HG03025 (cell line): ENCODE measurements at regions not wholly inside any gene's neighbourhood (a gene's known extent, or its start where the extent isn't known, plus 50 kb on each side); places are given as distances from the start of the nearest gene placed in this dataset.
A peak's percentile ranks its signal among the peaks of the same experiment; 100 is the strongest.

ENCODE experiments used
- ATAC-seq: cut with Tn5 transposase; IDR thresholded peaks from one replicate; pipeline ENCODE4 v1.9.1; 2021; ENCODE audit warnings: mild to moderate bottlenecking, moderate library complexity; ENCODE audit not compliant: unreplicated experiment, low FRiP score

DNA sequence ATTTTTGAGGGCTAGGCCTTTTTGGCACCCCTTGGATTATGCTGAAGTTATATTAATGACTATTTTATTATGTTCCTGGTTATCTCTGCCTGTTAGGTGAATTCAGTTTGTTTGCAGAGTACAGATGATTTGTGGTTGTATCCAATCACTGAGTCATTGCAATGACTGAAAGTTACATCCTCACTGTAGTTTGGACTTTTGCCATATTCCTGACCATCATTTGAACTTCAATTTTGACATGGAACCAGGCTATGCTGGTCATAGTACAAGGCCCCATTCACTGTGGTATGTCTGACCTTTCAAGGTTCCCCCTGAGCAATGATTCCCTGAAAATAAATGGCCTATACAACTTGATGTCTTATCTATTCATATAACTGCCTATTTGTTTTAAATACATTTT is 621.0 kb downstream of the CCER1 start:
- ATAC-seq, result no peak

DNA sequence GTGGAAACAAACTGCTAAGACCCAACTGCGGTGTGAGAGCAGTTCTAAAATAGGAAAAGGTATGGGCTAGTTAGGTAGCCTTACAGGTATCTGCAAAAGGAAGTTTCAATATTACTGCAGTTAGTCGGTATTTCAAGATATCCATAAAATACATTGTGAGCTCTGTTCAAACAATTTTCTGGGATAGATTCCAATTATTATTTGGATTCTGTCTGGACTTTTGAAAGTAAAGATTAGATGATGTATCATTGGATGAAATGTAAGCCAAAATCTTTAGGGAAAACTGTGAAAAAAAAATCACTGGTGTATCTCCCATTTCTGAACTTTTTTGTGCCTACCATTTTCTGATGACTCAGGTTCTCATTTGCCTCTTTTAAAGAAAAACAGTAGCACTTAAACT is 621.6 kb downstream of the CCER1 start:
- ATAC-seq, result no peak

DNA sequence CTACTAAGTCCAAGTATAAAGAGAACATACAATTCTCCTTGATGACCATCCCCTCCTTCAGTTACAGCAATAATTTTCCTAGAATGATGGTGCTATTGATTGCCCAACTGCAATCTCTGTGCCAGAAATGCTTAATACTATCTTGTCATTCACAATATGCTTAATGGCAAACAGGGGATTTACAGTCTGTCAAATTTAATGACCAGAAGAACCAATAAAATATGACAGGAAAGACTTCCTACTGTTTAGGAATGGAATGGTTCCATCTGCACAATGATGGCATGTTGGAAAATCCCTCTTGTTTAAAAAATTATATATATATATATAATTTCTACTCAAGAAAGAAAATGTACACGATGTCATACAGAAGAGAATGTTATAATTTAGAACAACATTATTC is 623.2 kb downstream of the CCER1 start:
- no peak for ATAC-seq

DNA sequence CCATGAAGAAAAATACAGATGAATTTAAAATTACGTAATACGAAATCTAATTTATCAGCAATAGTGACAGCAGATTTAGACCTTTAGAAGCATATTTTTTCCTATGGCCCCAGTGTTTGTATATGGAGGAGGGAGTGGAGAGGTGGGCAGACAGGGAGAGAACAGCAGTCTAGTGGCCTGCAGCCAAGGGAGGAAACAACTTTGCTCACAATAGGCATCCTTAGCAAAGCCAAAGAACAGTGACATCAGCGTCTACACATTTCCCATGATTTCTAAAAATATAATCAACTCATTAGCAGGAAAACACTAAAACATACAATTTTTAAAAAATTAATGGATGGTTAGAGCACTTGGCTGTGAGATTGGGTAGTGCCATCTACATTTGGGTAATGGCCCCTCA is 622.6 kb upstream of the ATP2B1 start:
- no peak for ATAC-seq

DNA sequence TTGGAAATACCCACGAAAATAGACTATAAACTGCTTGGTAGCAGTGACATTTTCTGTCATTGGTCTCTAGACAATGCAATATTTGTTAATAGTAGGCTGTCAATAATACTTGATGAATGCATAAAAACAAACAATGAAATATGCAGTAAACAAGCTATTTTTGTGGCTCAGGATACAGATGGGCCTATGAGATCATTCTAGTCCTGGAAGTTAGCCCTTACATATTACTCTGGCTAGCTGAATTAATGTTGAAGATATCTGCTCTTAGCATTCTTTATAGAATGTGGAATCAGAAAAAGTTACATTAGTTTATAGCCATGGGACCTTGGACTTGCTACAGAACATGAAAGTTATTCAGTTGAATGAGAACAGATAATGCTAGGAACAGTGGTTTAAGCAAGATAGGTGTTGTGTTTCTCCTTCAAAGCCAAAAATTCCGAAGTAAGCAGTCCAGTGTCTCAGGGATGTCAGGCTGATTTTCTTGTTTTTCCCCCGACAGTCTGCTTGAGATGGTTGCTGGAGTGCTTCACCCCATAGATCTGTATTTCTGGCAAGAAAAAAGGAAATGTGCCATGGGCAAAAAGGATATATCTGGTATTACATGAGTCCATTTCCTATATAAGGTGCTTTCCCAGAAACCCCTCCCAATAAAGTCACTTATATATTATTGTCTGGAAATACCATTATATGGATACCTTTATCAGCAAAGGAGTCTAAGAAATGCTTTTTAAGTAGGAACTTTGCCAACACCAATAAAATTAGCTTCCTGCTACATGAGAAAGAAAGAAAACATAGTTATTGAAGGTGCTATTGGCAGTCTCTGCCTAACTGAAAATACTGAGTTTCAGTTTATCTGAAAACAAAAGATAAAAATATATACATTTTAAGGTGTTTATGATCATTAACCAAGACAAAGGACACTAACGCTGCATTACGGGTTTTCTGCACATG is 619.4 kb upstream of the ATP2B1 start:
- ATAC-seq, result no peak

- no peak for ATAC-seq
These were observed 614.6 kb upstream of the ATP2B1 start for GRCh38 chr12:90323217-90323616.

GRCh38 chr12:90322006-90322405 is 613.4 kb upstream of the ATP2B1 start:
- no peak for ATAC-seq

DNA sequence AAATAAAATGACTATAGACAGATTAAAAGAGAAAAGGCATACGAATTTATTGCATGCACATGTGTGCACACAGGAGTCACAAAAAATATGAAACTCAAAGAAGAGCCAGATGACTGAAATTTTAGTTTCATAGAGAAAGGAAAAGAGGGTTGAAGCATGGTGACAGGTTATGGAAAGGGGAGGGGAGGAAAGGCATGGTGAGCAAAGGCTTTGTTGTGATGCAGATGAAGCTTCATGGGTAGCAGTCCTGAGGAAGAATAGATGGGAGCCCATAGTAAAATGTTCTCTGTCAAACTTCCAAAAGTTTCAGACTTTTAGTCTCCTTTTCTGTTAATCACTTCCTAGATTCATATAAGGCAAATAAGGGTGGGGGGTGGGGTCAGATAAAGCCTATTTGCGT is 612.7 kb upstream of the ATP2B1 start:
- ATAC-seq, result no peak

GRCh38 chr12:90311561-90311960 is 602.9 kb upstream of the ATP2B1 start:
- no peak for ATAC-seq

- no peak for ATAC-seq
These were observed 596.7 kb upstream of the ATP2B1 start for GRCh38 chr12:90305379-90305778.

DNA sequence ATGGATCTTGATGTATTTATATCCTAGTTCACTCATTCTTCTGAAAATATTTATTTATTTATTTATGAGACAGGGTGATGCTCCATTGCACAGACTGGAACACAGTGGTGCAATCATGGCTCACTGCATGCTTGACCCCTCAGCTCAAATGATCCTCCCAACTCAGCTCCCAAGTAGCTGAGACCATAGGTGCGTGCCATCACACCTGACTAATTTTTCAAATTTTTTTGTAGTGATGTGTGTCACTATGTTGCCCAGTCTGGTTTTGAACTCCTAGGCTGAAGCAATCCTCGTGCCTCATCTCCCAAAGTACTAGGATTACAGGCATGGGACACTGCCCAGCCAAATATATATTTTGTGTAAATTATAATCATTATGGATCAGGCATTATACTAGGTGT is 595.6 kb upstream of the ATP2B1 start:
- ATAC-seq, result no peak

DNA sequence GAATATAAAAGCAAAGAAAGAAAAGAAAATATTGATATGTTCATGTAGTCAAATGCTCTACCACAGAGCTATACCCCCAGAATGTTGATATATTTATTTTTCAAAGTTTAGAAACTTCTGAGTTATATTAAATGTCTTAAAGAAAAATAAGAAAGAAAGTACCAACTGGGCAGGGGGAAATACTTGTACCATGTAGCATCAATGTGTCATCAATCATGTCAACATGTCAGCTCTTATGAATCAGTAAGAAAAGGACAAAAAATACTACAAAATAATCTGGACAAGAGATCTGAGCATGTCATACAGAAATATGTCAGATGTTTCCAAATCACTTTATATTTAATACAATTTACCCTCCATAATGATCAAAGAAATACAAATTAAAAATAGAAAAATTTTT is 595.1 kb upstream of the ATP2B1 start:
- no peak for ATAC-seq

GRCh38 chr12:90301561-90302133 is 593.0 kb upstream of the ATP2B1 start:
- ATAC-seq, result no peak

GRCh38 chr12:90301095-90301494 is 592.5 kb upstream of the ATP2B1 start:
- no peak for ATAC-seq

DNA sequence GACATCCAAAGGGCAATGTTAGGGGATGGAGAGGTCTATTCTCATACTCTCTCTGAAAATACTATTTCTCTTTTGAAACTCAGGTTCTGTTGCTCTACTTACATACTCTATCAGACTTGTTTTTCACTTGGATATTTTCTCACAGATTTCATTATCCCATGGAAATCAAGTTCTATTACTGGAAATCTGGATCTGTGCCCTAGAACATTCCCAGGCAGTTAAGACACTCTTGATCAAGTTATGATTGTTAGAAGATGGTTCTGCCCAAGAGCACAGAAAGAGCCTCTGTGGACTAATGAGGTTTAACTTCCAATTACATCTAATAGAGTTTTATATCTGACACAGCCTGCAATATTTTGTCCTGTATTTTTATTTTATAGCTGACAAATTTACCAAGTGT is 591.0 kb upstream of the ATP2B1 start:
- peak; percentile 2 for ATAC-seq

DNA sequence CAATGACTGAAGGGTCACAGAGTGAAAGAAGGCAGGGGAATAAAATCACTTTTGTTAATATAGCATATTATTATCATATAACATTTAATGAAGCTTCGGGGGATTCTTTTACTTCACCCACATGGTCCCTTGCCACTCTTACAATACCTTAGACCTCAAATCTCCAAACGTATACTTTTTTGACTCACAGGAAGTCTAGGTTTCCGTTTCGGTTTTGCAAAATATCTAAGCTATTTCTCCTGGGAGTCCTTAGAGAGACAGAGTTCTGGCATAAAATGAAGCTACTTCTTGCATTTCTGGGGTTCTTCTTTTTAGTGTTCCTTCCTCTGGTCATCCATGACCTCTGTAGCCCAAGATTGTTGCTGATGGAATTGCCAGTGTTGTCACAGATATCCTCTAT is 590.5 kb upstream of the ATP2B1 start:
- peak; percentile 76 for ATAC-seq

DNA sequence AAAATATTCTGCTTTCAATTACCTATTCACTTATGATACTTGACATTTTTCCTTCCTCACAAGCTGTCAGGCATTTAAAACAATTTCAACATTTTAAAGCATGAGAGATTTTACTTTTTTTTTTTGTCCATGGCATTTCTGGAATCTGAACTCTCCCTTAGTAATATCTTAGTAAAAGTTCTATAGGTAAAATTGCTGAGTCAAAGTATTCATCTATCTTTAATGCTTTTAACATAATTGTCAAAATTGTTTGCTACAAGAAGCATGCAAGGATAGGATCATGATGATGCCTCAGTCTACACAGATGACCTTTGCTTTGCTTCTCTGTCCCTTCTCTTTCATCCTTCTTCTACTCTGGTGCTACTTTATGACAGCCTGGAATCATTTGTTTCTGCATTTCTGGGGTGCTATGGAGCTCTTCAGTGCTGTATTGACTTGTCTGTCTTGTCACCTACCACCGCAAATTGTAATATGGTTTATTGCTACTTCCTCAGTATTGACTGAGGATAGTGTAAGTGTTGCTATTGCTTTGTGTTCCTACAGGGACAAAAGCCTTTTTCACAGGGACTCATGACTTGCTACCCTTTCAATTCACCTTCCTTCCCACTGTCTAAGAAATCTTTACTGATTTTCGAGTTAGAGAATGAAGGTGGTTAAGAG is 589.8 kb upstream of the ATP2B1 start:
- ATAC-seq, result no peak

- ATAC-seq, result no peak
These were observed 587.2 kb upstream of the ATP2B1 start for GRCh38 chr12:90295858-90296257.

- no peak for ATAC-seq
These were observed 583.5 kb upstream of the ATP2B1 start for GRCh38 chr12:90292183-90292582.

- ATAC-seq, result no peak
These were observed 582.6 kb upstream of the ATP2B1 start for GRCh38 chr12:90290980-90291975.
